HCT116 (cell line): ENCODE measurements at regions not wholly inside any gene's neighbourhood (a gene's known extent, or its start where the extent isn't known, plus 50 kb on each side); places are given as distances from the start of the nearest gene placed in this dataset.

Experiments used
- CTCF ChIP-seq, 3 experiments: fragments of 200-600 bp in 1 of 3; sonication (generic) in 1 of 3; IDR thresholded peaks in 2 of 3; conservative IDR thresholded peaks in 1 of 3; 2 replicates each; pipeline ENCODE4 v1.5.1; 2012 to 2017; ENCODE audit warnings: low read depth in 2 of 3, low read length in 2 of 3, antibody characterized with exemption in 1 of 3, borderline replicate concordance in 1 of 3, control low read depth in 1 of 3, mild to moderate bottlenecking in 1 of 3, mixed read lengths in 1 of 3, mixed run types in 1 of 3, moderate library complexity in 1 of 3; ENCODE audit not compliant: insufficient read depth in 1 of 3
- POLR2A ChIP-seq: IDR thresholded peaks from 2 replicates; pipeline ENCODE4 v1.7.0; 2011; ENCODE audit warnings: borderline replicate concordance; ENCODE audit not compliant: insufficient read depth, insufficient read length; ENCODE audit errors: extremely low read depth
- REST ChIP-seq: IDR thresholded peaks from 2 replicates; pipeline ENCODE4 v1.6.1; 2012; ENCODE audit warnings: low read depth

GRCh38 chr6:72561629-72562028 is 60.2 kb upstream of the KCNQ5 start:
- no peak for TF ChIP-seq CTCF (IDR thresholded peaks at IDR 0.05 in 2 of 3, conservative IDR thresholded peaks at IDR 0.05 in 1 of 3; ENCODE audit: borderline replicate concordance in 1 of 3, insufficient read depth in 1 of 3, low read depth in 2 of 3, low read length in 2 of 3)
- TF ChIP-seq REST: no peak
- no peak for TF ChIP-seq POLR2A
